22Rv1 (cell line): ENCODE measurements at regions not wholly inside any gene's neighbourhood (a gene's known extent, or its start where the extent isn't known, plus 50 kb on each side); places are given as distances from the start of the nearest gene placed in this dataset.

ENCODE experiments used
- ZFX ChIP-seq: fragments of 450-650 bp; IDR thresholded peaks from 2 replicates; pipeline ENCODE4 v1.6.1; 2017; ENCODE audit warnings: antibody characterized with exemption, borderline replicate concordance
- TF ChIP-seq, protein P1 (sequence below): fragments of 450-650 bp; IDR thresholded peaks from 2 replicates; pipeline ENCODE4 v1.5.1; 2017; ENCODE audit warnings: mild to moderate bottlenecking

GRCh38 chr6:16059496-16059895 lies 69.4 kb upstream of the MYLIP start:
- TF ChIP-seq, protein P1, sequence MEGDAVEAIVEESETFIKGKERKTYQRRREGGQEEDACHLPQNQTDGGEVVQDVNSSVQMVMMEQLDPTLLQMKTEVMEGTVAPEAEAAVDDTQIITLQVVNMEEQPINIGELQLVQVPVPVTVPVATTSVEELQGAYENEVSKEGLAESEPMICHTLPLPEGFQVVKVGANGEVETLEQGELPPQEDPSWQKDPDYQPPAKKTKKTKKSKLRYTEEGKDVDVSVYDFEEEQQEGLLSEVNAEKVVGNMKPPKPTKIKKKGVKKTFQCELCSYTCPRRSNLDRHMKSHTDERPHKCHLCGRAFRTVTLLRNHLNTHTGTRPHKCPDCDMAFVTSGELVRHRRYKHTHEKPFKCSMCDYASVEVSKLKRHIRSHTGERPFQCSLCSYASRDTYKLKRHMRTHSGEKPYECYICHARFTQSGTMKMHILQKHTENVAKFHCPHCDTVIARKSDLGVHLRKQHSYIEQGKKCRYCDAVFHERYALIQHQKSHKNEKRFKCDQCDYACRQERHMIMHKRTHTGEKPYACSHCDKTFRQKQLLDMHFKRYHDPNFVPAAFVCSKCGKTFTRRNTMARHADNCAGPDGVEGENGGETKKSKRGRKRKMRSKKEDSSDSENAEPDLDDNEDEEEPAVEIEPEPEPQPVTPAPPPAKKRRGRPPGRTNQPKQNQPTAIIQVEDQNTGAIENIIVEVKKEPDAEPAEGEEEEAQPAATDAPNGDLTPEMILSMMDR: no peak
- no peak for TF ChIP-seq ZFX
